HL-60 (cell line): ENCODE measurements at regions not wholly inside any gene's neighbourhood (a gene's known extent, or its start where the extent isn't known, plus 50 kb on each side); places are given as distances from the start of the nearest gene placed in this dataset.

Experiments
- DNase-seq, 2 experiments: peaks; one replicate each; pipeline ENCODE4 v3.0.0-alpha.2; 2010 to 2020; ENCODE audit warnings: low read depth in 1 of 2, low spot score in 1 of 2
- H3K27ac ChIP-seq: fragments of 250-450 bp; sonication (Bioruptor Pico); replicated peaks from 2 replicates; pipeline ENCODE4 v1.5.1; 2020; ENCODE audit warnings: mild to moderate bottlenecking, moderate library complexity
- H3K27me3 ChIP-seq: fragments of 250-450 bp; sonication (Bioruptor Pico); 2 replicates; pipeline ENCODE4 v1.5.1; 2021; ENCODE audit warnings: mild to moderate bottlenecking, moderate library complexity; ENCODE audit not compliant: insufficient read depth, poor library complexity, severe bottlenecking
- H3K4me3 ChIP-seq: replicated peaks from 2 replicates; pipeline ENCODE4 v1.5.1; 2011; ENCODE audit warnings: mild to moderate bottlenecking, control low read depth, low read length; ENCODE audit not compliant: insufficient read depth
- CTCF ChIP-seq: IDR thresholded peaks from one replicate; pipeline ENCODE4 v1.5.1; 2011; ENCODE audit warnings: low read length, control low read depth, inconsistent platforms; ENCODE audit not compliant: insufficient read depth
- GABPA ChIP-seq: IDR thresholded peaks from 2 replicates; pipeline ENCODE4 v1.6.1; 2012; ENCODE audit warnings: low read depth
- POLR2AphosphoS5 ChIP-seq: IDR thresholded peaks from 2 replicates; pipeline ENCODE4 v1.6.1; 2012; ENCODE audit warnings: low read depth
- SPI1 ChIP-seq: IDR thresholded peaks from 2 replicates; pipeline ENCODE4 v1.6.1; 2012; ENCODE audit warnings: low read depth, mild to moderate bottlenecking, borderline replicate concordance
- TF ChIP-seq, protein P1 (sequence below): IDR thresholded peaks from 2 replicates; pipeline ENCODE4 v1.6.1; 2012; ENCODE audit warnings: low read depth; ENCODE audit not compliant: insufficient replicate concordance

DNA sequence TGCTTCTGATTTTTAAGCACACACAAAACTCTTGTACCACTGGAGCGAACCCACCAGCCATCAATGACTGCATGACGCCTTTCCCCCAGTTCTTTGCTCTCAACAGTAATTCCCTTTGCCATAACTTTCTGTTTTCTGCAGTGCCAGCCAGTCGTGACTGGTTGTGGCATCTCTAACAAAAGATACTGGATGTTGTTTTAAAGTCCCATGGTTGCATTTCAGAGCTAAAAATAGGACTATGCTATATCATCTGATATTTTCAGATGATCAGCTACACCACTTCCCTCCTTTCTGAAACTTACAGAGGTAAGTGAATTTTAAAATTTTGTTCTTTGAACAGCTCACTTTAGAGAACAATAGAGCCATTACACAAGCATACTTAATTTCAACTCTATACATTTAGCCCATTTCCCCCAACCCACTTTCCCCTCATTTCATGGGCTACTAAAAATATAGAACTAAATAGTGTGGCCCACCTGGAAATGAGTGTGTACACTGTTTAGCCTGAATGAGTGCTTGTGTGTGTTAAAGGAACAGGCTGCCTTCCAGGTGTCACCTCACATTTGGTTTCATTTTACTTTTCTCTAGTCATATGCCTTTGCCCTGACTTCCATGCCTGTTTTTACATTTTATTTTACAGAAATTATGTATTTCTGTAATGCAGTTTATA, 136.9 kb upstream of the ZC3H12C start:
- H3K4me3 ChIP-seq, result no peak overlapping the region
- no peak for TF ChIP-seq GABPA
- no peak for DNase-seq
- H3K27ac ChIP-seq, result no peak overlapping the region
- H3K27me3 ChIP-seq, result peaks cover 2% of the 10 kb centered on the region

DNA sequence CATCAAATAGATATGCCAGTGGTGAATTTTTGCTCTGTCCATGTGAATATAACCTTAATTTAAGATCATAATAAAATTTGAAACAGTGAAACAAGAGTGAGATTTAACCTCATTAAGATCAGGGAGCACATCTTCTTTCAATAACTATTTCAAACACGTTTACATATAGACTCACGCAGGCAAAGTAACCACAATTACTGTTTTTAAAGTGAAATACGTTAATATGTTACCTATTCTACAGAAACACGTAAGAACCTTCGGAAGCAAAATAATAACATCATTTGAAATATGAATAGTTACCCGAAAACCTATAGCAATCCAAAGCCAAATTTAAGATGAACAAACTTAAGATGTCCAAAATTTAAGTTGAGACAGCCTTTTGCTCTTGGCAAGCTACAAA, 136.2 kb upstream of the ZC3H12C start:
- Histone ChIP-seq H3K27me3 (peaks cover 2% of the 10 kb centered on the region), H3K27ac (no peak overlapping the region), H3K4me3 (no peak overlapping the region)
- DNase-seq, result no peak
- TF ChIP-seq SPI1 (no peak), GABPA (no peak), POLR2AphosphoS5 (no peak)

GRCh38 chr11:109957601-109958000, 135.6 kb upstream of the ZC3H12C start:
- H3K27me3 ChIP-seq, result peaks cover 2% of the 10 kb centered on the region
- no peak for TF ChIP-seq GABPA
- TF ChIP-seq, protein P1, sequence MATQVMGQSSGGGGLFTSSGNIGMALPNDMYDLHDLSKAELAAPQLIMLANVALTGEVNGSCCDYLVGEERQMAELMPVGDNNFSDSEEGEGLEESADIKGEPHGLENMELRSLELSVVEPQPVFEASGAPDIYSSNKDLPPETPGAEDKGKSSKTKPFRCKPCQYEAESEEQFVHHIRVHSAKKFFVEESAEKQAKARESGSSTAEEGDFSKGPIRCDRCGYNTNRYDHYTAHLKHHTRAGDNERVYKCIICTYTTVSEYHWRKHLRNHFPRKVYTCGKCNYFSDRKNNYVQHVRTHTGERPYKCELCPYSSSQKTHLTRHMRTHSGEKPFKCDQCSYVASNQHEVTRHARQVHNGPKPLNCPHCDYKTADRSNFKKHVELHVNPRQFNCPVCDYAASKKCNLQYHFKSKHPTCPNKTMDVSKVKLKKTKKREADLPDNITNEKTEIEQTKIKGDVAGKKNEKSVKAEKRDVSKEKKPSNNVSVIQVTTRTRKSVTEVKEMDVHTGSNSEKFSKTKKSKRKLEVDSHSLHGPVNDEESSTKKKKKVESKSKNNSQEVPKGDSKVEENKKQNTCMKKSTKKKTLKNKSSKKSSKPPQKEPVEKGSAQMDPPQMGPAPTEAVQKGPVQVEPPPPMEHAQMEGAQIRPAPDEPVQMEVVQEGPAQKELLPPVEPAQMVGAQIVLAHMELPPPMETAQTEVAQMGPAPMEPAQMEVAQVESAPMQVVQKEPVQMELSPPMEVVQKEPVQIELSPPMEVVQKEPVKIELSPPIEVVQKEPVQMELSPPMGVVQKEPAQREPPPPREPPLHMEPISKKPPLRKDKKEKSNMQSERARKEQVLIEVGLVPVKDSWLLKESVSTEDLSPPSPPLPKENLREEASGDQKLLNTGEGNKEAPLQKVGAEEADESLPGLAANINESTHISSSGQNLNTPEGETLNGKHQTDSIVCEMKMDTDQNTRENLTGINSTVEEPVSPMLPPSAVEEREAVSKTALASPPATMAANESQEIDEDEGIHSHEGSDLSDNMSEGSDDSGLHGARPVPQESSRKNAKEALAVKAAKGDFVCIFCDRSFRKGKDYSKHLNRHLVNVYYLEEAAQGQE, result no peak
- TF ChIP-seq POLR2AphosphoS5, result no peak
- no peak for DNase-seq
- no peak overlapping the region for H3K4me3 ChIP-seq
- no peak overlapping the region for H3K27ac ChIP-seq

DNA sequence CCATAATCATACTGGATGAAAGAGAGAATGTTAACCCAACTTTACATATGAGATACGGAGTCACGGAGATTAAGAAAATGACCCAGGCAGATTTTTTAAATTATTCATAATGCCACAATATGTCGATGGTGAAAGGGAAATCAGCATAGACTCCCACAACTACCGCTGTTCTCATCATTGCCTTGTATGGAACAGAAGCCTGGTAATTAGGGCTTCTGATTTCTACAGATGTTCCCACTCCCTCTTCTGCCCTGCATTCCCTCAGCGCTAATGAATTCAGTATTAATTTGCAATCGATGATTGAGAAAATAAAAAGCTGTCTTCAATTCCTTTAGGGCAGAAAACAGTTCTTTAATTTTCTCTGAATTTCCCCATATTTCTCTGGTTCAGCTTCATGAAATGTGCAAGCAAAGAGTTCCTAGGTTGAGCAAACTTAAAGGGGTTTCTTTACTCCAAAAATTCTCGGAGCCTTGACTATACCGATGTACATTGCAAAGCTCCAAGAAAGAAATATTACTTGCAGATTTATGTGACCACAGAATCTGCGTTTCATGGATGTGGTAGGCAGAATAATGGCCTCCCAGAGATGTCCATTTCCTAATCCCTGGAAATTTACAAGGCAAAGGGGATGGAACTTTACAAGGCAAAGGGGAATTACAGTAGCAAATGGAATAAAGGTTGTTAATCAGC, 134.9 kb upstream of the ZC3H12C start:
- Histone ChIP-seq H3K27ac (no peak overlapping the region), H3K4me3 (no peak overlapping the region), H3K27me3 (peaks cover 2% of the 10 kb centered on the region)
- no peak for TF ChIP-seq CTCF
- no peak for TF ChIP-seq SPI1
- TF ChIP-seq, protein P1, result no peak
- TF ChIP-seq GABPA, result no peak
- TF ChIP-seq POLR2AphosphoS5, result no peak
- DNase-seq, result no peak

DNA sequence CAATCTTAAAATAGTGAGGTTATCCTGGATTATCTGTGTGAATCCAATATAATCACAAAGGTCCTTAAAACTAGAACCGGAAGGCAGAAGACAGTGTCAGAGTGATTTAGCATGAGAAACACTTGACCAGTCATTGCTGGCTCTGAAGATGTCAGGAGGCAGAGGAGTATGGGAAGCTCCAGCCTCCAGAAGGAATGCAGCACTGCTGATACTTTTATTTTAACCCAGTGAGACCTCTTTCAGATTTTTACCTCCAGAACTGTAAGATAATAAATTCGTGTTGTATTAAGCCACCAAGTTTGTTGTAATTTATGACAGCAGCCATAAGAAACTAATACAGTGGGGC, 134.4 kb upstream of the ZC3H12C start:
- H3K27ac ChIP-seq, result no peak overlapping the region
- no peak overlapping the region for H3K4me3 ChIP-seq
- H3K27me3 ChIP-seq, result peaks cover 2% of the 10 kb centered on the region
- DNase-seq, result no peak
- TF ChIP-seq CTCF, result no peak
- no peak for TF ChIP-seq GABPA
- TF ChIP-seq POLR2AphosphoS5, result no peak
- TF ChIP-seq SPI1, result no peak
- TF ChIP-seq, protein P1, result no peak
